HG03045 (cell line): ENCODE measurements at regions not wholly inside any gene's neighbourhood (a gene's known extent, or its start where the extent isn't known, plus 50 kb on each side); places are given as distances from the start of the nearest gene placed in this dataset.
"Not testable (repeated sequence)": the region's sequence is repeated elsewhere in the genome, so short reads cannot be mapped to it uniquely, and the experiment has no call there.

Source experiments
- ATAC-seq: cut with Tn5 transposase; IDR thresholded peaks from one replicate; pipeline ENCODE4 v1.9.1; 2021; ENCODE audit warnings: mild to moderate bottlenecking, moderate library complexity; ENCODE audit not compliant: unreplicated experiment

GRCh38 chr5:177664737-177665136 lies 64.8 kb downstream of the B4GALT7 start:
- ATAC-seq: not testable (repeated sequence)

GRCh38 chr5:177665172-177665571 lies 65.2 kb downstream of the B4GALT7 start:
- not testable (repeated sequence) for ATAC-seq

- ATAC-seq: not testable (repeated sequence)
Measured at GRCh38 chr5:177665960-177666359, 66.0 kb downstream of the B4GALT7 start.

DNA sequence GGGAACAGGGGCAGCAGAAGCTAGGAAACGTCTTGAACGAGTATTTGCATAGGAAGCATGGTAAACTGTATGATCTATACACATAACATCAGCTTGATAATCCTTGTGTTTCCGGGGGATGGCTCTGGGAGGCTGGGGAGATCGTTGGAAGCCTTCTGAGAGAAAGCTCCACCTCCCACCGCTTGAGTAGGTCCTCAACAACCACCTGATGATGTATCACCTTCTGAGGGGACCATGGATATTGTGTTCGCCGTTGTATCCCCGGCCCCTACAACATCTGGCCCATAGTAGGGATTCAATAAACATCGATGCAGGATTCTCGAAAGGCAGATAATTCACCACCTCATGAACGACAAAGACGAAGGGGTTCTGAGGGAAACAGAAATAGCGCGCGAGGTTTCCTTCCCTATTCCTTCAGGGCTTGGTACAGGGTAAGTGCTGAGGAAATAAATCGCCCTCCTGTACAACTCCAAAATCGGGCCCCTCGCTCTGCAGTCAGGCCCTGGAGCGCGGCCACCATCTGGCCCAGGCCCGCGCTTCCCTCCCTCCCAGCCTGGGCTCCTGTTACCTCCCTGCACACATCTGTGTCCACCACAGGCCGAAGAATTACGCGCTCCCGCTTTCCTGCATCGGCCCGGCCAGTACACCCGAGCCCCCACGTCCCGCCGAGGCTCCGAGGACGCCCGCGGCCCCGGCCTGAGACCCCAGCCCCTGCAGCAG lies 71.3 kb downstream of the B4GALT7 start:
- peak; percentile 42 for ATAC-seq

- ATAC-seq: peak; percentile 83
Measured at GRCh38 chr5:177671755-177672690, 72.1 kb downstream of the B4GALT7 start.
